Pancreas (tissue), 10 donors: ENCODE measurements at regions not wholly inside any gene's neighbourhood (a gene's known extent, or its start where the extent isn't known, plus 50 kb on each side); places are given as distances from the start of the nearest gene placed in this dataset.
A peak's percentile ranks its signal among the peaks of the same experiment; 100 is the strongest.

Experiments used
- ATAC-seq, 4 donors: fragments of 200-7000 bp; cut with Tn5 transposase; one replicate each; pipeline versions ENCODE4 v1.8.0 to v1.9.1; 2020; ENCODE audit warnings: mild to moderate bottlenecking in 4 of 4, moderate library complexity in 4 of 4
- DNase-seq, 6 donors: peaks; one replicate each; pipeline ENCODE4 v3.0.0-alpha.2; 2020
- FAIRE-seq: peaks from 2 replicates; lab custom pipeline; 2012; peaks lifted over from hg19 to GRCh38; lab: Jason Lieb, UNC
- H3K27ac ChIP-seq, 4 donors: fragments of 200-600 bp; sonication (generic); 1 replicate in 3 of 4; 2 replicates in 1 of 4; pipeline versions ENCODE4 v1.5.0 to v1.8.0; 2020
- H3K27me3 ChIP-seq, 4 donors: fragments of 200-600 bp; one replicate each; pipeline ENCODE4 v1.8.0; 2021
- H3K36me3 ChIP-seq, 3 donors: fragments of 200-600 bp; sonication (generic) in 1 of 3; one replicate each; pipeline versions ENCODE4 v1.5.0 to v1.8.0; 2020 to 2021
- H3K4me1 ChIP-seq, 3 donors: fragments of 200-600 bp; one replicate each; pipeline ENCODE4 v1.8.0; 2021
- H3K4me3 ChIP-seq, 4 donors: fragments of 200-600 bp; sonication (generic) in 2 of 4; one replicate each; pipeline versions ENCODE4 v1.5.0 to v1.8.0; 2020 to 2021
- H3K9me3 ChIP-seq, 4 donors: fragments of 200-600 bp; one replicate each; pipeline ENCODE4 v1.8.0; 2021
- CTCF ChIP-seq, 4 donors: fragments of 200-600 bp; sonication (generic) in 3 of 4; IDR thresholded peaks; one replicate each; pipeline versions ENCODE4 v1.5.0 to v1.8.0; 2021; ENCODE audit warnings: antibody characterized with exemption in 4 of 4
- WGBS, 2 donors: extraction: QIAGEN DNeasy Blood & Tissue Kit; methylation state at CpG; one replicate each; pipeline ENCODE4 v1.1.7; 2013; 5-methylcytosine and 5-hydroxymethylcytosine counted together
- intact Hi-C, 3 donors: fragments of 100-400 bp; cut with DNase I; formaldehyde crosslinking; loops; one replicate each; pipeline versions ENCODE4 v1.11.1 to v1.14.2; 2022
- donor health status: healthy with polysubstance abuse.
- donor health status: DM: no; HTN: no; CAD: no; lungs with moderate emphysema.
- donor health status: DM: no; HTN: no; CAD: no.
- donor health status: control.
- donor health status: control.
- donor health status: Bipolar disorder and iron deficiency.
- donor health status: DM: yes; HTN: yes; CAD: no.
- donor health status: DM: no; HTN: no; CAD: no.
- donor health status: DM: no; HTN: no; CAD: no.
- donor health status: DM: yes; HTN: yes; CAD: no.

GRCh38 chr10:59108886-59109288, 67.6 kb upstream of the PHYHIPL start:
- ATAC-seq (peak; percentile 84 to 89 (median 88)), DNase-seq (peak in 1 of 6 donors; percentile 13), FAIRE-seq (no peak)
- 3 to 5% methylated on average over 1 of the region's 1 CpG for WGBS, 2 donors
- intact Hi-C loops = no loop called here
- no peak for TF ChIP-seq CTCF (IDR thresholded peaks at IDR 0.05)
- H3K27ac ChIP-seq = peak overlapping the region in 3 of 4 donors; percentile 28 to 55 (median 50)
- H3K9me3 ChIP-seq = no peaks in the 10 kb centered on the region
- peaks cover 21 to 46% (median 36%) of the 10 kb centered on the region in 3 donors for H3K4me1 ChIP-seq
- H3K27me3 ChIP-seq = no peaks in the 10 kb centered on the region
- H3K36me3 ChIP-seq = no peaks in the 10 kb centered on the region
- no peak overlapping the region for H3K4me3 ChIP-seq

- DNase-seq (no peak), FAIRE-seq (no peak), ATAC-seq (peak; percentile 13 to 17 (median 14))
- Histone ChIP-seq H3K27me3 (no peaks in the 10 kb centered on the region), H3K36me3 (no peaks in the 10 kb centered on the region), H3K4me1 (peaks cover 21 to 46% (median 36%) of the 10 kb centered on the region in 3 donors), H3K27ac (peak overlapping the region in 2 of 4 donors; percentile 24 to 43), H3K9me3 (no peaks in the 10 kb centered on the region), H3K4me3 (no peak overlapping the region)
- TF ChIP-seq CTCF (IDR thresholded peaks at IDR 0.05) = no peak
- intact Hi-C loops = no loop called here
- 28 to 30% methylated on average over 2 of the region's 2 CpGs for WGBS, 2 donors
Observed at GRCh38 chr10:59109826-59110225, 66.6 kb upstream of the PHYHIPL start.

DNA sequence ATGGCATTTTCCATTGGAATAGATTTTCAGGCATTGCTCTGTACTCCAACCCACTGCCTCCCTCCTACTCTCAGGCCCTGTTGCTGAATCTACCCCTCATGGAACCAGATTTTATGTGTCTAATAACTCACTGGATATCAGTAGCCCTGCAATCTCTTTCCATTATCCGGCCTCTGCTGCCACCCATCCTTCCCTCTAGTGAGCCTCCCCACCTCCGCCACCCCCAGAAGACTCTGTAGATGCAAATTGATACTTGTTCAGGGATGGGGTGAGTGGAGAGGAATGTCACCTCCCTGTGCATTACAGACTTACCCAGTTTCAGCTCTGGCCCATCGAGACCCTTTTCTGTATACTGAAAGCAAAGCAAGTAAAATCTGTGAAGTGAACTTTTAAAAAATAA, 52.3 kb upstream of the PHYHIPL start:
- peaks cover 0 to 5% (median 0%) of the 10 kb centered on the region in 3 donors for H3K4me1 ChIP-seq
- H3K4me3 ChIP-seq = no peak overlapping the region
- no peak for FAIRE-seq
- no peak for TF ChIP-seq CTCF (IDR thresholded peaks at IDR 0.05)
- H3K27me3 ChIP-seq = no peaks in the 10 kb centered on the region
- WGBS, 2 donors = 94 to 97% methylated on average over 3 of the region's 3 CpGs
- no peaks in the 10 kb centered on the region for H3K36me3 ChIP-seq
- ATAC-seq = no peak
- intact Hi-C loops = no loop called here
- no peak overlapping the region for H3K27ac ChIP-seq
- no peaks in the 10 kb centered on the region for H3K9me3 ChIP-seq
- no peak for DNase-seq

DNA sequence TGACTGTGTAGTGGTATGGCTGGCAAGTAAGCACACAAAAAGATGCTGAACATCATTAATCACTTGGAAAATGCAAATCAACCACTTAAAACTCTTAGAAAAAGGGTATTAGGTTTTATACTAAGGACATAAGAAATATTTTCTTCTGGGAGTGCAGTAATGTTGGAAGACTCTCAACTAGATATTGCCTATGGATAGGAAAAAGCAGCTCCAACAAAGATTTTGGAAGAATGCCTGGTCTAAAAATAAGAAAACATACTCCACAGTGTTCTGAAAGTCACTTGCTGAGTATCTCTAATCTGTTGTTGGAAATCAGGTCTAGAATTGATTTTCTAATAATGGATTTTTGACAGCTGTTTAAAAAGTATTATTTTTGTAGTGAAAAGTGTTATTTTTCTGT, 50.8 kb upstream of the PHYHIPL start:
- no peak for DNase-seq
- no peaks in the 10 kb centered on the region for H3K27me3 ChIP-seq
- H3K4me3 ChIP-seq = no peak overlapping the region
- ATAC-seq = peak in 1 of 4 donors; percentile 33
- no peak for FAIRE-seq
- no peak for TF ChIP-seq CTCF (IDR thresholded peaks at IDR 0.05)
- H3K36me3 ChIP-seq = no peaks in the 10 kb centered on the region
- intact Hi-C loops = no loop called here
- H3K4me1 ChIP-seq = peaks cover 0 to 5% (median 0%) of the 10 kb centered on the region in 3 donors
- no peaks in the 10 kb centered on the region for H3K9me3 ChIP-seq
- H3K27ac ChIP-seq = no peak overlapping the region

GRCh38 chr10:59126261-59126660, 50.2 kb upstream of the PHYHIPL start:
- H3K4me3 ChIP-seq = no peak overlapping the region
- no peaks in the 10 kb centered on the region for H3K36me3 ChIP-seq
- no peak for TF ChIP-seq CTCF (IDR thresholded peaks at IDR 0.05)
- intact Hi-C loops = no loop called here
- peaks cover 0 to 5% (median 0%) of the 10 kb centered on the region in 3 donors for H3K4me1 ChIP-seq
- no peak for FAIRE-seq
- ATAC-seq = peak in 2 of 4 donors; percentile 14 to 17
- H3K9me3 ChIP-seq = no peaks in the 10 kb centered on the region
- no peaks in the 10 kb centered on the region for H3K27me3 ChIP-seq
- WGBS, 2 donors = 59 to 60% methylated on average over 3 of the region's 3 CpGs
- H3K27ac ChIP-seq = no peak overlapping the region
- DNase-seq = no peak
